Brain microvascular endothelial cell (primary cell): ENCODE measurements at regions not wholly inside any gene's neighbourhood (a gene's known extent, or its start where the extent isn't known, plus 50 kb on each side); places are given as distances from the start of the nearest gene placed in this dataset.

ENCODE experiments used
- DNase-seq: peaks from one replicate; pipeline ENCODE4 v3.0.0-alpha.2; 2020
- H3K27ac ChIP-seq: fragments of 250-450 bp; sonication (Bioruptor Pico); 2 replicates; pipeline ENCODE4 v1.5.1; 2020; ENCODE audit warnings: mild to moderate bottlenecking, moderate library complexity
- H3K27me3 ChIP-seq: fragments of 250-450 bp; sonication (Bioruptor Pico); replicated peaks from 2 replicates; pipeline ENCODE4 v1.5.1; 2020; ENCODE audit warnings: mild to moderate bottlenecking
- H3K36me3 ChIP-seq: fragments of 250-450 bp; sonication (Bioruptor Pico); replicated peaks from 2 replicates; pipeline ENCODE4 v1.5.1; 2020; ENCODE audit warnings: mild to moderate bottlenecking
- H3K4me3 ChIP-seq: 2 replicates; pipeline ENCODE4 v1.5.1; 2011; ENCODE audit warnings: low read depth, mild to moderate bottlenecking, control low read depth, low read length, moderate library complexity
- CTCF ChIP-seq: IDR thresholded peaks from 2 replicates; pipeline ENCODE4 v1.5.1; 2011; ENCODE audit warnings: low read depth, mild to moderate bottlenecking, moderate library complexity, low read length, control low read depth, inconsistent platforms; ENCODE audit errors: missing control alignments
- in situ Hi-C: cut with HindIII; loops from 2 replicates; pipeline ENCODE4 v1.10.0; 2017; ENCODE audit warnings: low sequenced_read_pairs, low pct_ligation_motif_present

GRCh38 chr12:105457026-105457425, 126.5 kb downstream of the C12orf75 start:
- H3K27me3 ChIP-seq: no peaks in the 10 kb centered on the region
- no peaks in the 10 kb centered on the region for H3K36me3 ChIP-seq
- TF ChIP-seq CTCF: no peak
- in situ Hi-C loops: no loop called here
- H3K4me3 ChIP-seq: no peak overlapping the region
- H3K27ac ChIP-seq: no peak overlapping the region
- DNase-seq: no peak

GRCh38 chr12:105459760-105460330, 129.4 kb downstream of the C12orf75 start:
- H3K4me3 ChIP-seq: no peak overlapping the region
- no peak for TF ChIP-seq CTCF
- DNase-seq: no peak

GRCh38 chr12:105461271-105461943, 130.9 kb downstream of the C12orf75 start:
- Histone ChIP-seq H3K4me3 (no peak overlapping the region), H3K36me3 (no peaks in the 10 kb centered on the region), H3K27ac (no peak overlapping the region), H3K27me3 (no peaks in the 10 kb centered on the region)
- no peak for TF ChIP-seq CTCF
- in situ Hi-C loops: no loop called here
- DNase-seq: no peak

More at GRCh38 chr12:105459760-105460330, 129.4 kb downstream of the C12orf75 start:
- Histone ChIP-seq H3K36me3 (no peaks in the 10 kb centered on the region), H3K27me3 (no peaks in the 10 kb centered on the region), H3K27ac (no peak overlapping the region)
- in situ Hi-C loops: no loop called here

GRCh38 chr12:105461944-105462762, 131.7 kb downstream of the C12orf75 start:
- no peaks in the 10 kb centered on the region for H3K36me3 ChIP-seq
- in situ Hi-C loops: no loop called here
- H3K4me3 ChIP-seq: no peak overlapping the region
- H3K27ac ChIP-seq: no peak overlapping the region
- no peak for DNase-seq
- no peaks in the 10 kb centered on the region for H3K27me3 ChIP-seq
- TF ChIP-seq CTCF: no peak

GRCh38 chr12:105462831-105463230, 132.3 kb downstream of the C12orf75 start:
- no peaks in the 10 kb centered on the region for H3K36me3 ChIP-seq
- no peak for TF ChIP-seq CTCF
- no peaks in the 10 kb centered on the region for H3K27me3 ChIP-seq
- H3K27ac ChIP-seq: no peak overlapping the region
- peak; percentile 48 for DNase-seq
- H3K4me3 ChIP-seq: no peak overlapping the region
- in situ Hi-C loops: no loop called here
